SIG-M5 treated with dmso at 0.1 percent for 504 hours (cell line): ENCODE measurements at regions not wholly inside any gene's neighbourhood (a gene's known extent, or its start where the extent isn't known, plus 50 kb on each side); places are given as distances from the start of the nearest gene placed in this dataset.

Experiments used
- DNase-seq: peaks from one replicate; lab custom pipeline; 2025; ENCODE audit not compliant: unreplicated experiment; lab: John Stamatoyannopoulos, UW

DNA sequence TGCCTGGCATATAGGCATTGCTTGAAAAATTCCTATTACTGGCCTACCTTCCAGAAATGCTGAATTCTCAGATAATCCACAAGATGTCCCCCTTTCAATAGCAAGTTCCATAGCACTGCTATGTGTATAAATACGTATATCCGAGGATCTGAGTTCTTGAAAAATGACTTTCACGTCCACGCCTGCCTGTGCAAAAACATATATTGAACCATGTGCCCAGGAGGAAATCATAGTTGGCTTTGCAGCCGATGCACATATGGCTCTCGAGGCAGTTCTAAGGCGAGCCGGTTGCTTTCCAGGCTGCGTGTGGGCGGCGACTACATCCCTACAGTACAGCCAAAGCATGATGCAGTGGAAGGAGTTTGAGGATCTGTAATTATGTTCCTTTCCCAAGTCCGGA is 55.4 kb upstream of the ESX1 start:
- DNase-seq = no peak

DNA sequence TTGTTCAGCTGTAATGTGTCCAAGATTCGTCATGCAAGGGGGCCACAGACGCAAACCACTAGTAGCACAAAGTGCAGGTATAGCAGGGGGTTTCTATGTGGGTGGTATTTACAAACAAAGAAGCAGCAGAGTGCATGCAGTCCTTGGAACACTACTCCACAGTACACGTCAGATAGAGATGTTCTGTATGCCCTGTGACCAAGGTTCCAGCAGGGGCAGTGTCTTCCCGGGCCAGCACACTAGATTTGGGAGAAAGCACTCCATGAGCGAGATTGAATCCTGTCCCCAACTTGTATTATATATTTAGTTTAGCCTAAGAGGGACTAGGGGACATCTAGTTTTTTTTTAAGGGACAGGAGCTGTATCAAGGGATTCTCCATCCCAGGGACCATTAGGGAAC is 54.4 kb upstream of the ESX1 start:
- no peak for DNase-seq

DNA sequence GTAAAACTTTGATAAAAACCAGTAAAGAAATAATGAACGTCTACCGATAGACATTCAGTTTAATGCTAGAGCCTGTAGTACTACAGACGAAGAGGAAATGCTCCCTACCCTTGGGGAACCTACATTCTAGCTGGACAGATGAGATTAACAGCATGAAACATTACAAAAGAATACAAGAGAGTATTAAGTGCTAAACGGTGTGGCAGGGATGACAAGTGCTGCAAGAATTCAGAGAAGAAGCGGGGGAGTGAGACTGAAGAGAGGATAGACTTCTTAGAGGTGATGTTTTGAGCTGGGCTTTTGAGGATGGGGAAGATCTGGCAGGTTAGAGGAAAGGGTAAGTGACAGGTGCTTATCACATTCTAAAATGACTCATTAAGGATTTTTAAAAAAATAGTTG is 52.6 kb upstream of the ESX1 start:
- DNase-seq = no peak

DNA sequence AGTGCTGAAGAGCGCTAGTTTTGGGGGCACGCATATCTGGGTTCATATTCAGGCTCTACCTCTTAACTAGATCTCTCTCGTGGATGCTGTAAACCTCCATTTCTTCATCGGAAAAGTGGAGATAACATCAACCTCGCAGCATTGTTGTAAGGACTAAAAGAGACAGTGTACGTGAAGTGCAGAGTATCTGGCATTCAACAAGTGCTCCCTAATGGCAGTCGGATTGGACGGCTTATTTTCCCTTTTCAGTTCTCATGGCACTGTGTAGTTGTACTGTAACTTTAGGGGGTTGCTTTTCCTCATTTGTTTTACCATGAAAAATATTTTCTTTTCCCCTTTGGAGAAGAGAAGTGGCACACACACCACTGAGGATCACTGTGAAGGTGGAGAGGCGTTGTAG is 51.4 kb upstream of the ESX1 start:
- no peak for DNase-seq
